H7 (cell line): ENCODE measurements at regions not wholly inside any gene's neighbourhood (a gene's known extent, or its start where the extent isn't known, plus 50 kb on each side); places are given as distances from the start of the nearest gene placed in this dataset.
"Not testable (repeated sequence)": the region's sequence is repeated elsewhere in the genome, so short reads cannot be mapped to it uniquely, and the experiment has no call there.

Source experiments
- DNase-seq: peaks from one replicate; pipeline ENCODE4 v3.0.0; 2012
- H3K27me3 ChIP-seq: 2 replicates; pipeline ENCODE4 v1.6.0; 2011; ENCODE audit warnings: mild to moderate bottlenecking, low read length; ENCODE audit not compliant: control insufficient read depth, insufficient read depth
- H3K36me3 ChIP-seq: replicated peaks from 2 replicates; pipeline ENCODE4 v1.5.1; 2011; ENCODE audit warnings: low read length; ENCODE audit not compliant: control insufficient read depth, insufficient read depth
- H3K4me3 ChIP-seq: 2 replicates; pipeline ENCODE4 v1.5.1; 2011; ENCODE audit warnings: low read depth, mild to moderate bottlenecking, control low read depth, low read length, moderate library complexity; ENCODE audit not compliant: insufficient read depth

GRCh38 chr1:208333676-208334075, 89.5 kb upstream of the PLXNA2 start:
- Histone ChIP-seq H3K36me3 (no peaks in the 10 kb centered on the region), H3K27me3 (no peaks in the 10 kb centered on the region; the same call in 1 of the 2 replicates), H3K4me3 (no peak overlapping the region)
- DNase-seq = no peak

- no peaks in the 10 kb centered on the region for H3K36me3 ChIP-seq
- no peak overlapping the region for H3K4me3 ChIP-seq
- DNase-seq = peak; percentile 27
- H3K27me3 ChIP-seq = no peaks in the 10 kb centered on the region; the same call in 1 of the 2 replicates
Measured at GRCh38 chr1:208335371-208336136, 91.4 kb upstream of the PLXNA2 start.

- H3K4me3 ChIP-seq = no peak overlapping the region
- no peaks in the 10 kb centered on the region for H3K36me3 ChIP-seq
- DNase-seq = no peak
- no peaks in the 10 kb centered on the region; the same call in 1 of the 2 replicates for H3K27me3 ChIP-seq
Measured at GRCh38 chr1:208336137-208336518, 91.9 kb upstream of the PLXNA2 start.

- H3K27me3 ChIP-seq = no peaks in the 10 kb centered on the region; the same call in 1 of the 2 replicates
- no peak overlapping the region for H3K4me3 ChIP-seq
- DNase-seq = no peak
- no peaks in the 10 kb centered on the region for H3K36me3 ChIP-seq
Measured at GRCh38 chr1:208339911-208340310, 95.7 kb upstream of the PLXNA2 start.

- DNase-seq = no peak
- H3K27me3 ChIP-seq = no peaks in the 10 kb centered on the region
Measured at GRCh38 chr1:208343226-208343625, 99.0 kb upstream of the PLXNA2 start.

GRCh38 chr1:208344202-208344857, 100.1 kb upstream of the PLXNA2 start:
- H3K36me3 ChIP-seq = no peaks in the 10 kb centered on the region
- H3K27me3 ChIP-seq = no peaks in the 10 kb centered on the region
- H3K4me3 ChIP-seq = no peak overlapping the region
- no peak for DNase-seq

More at GRCh38 chr1:208343226-208343625, 99.0 kb upstream of the PLXNA2 start:
- no peak overlapping the region for H3K4me3 ChIP-seq
- no peaks in the 10 kb centered on the region for H3K36me3 ChIP-seq

- no peak overlapping the region for H3K4me3 ChIP-seq
- H3K27me3 ChIP-seq = no peaks in the 10 kb centered on the region
- DNase-seq = no peak
- no peaks in the 10 kb centered on the region for H3K36me3 ChIP-seq
Measured at GRCh38 chr1:208347191-208347590, 103.0 kb upstream of the PLXNA2 start.

- DNase-seq = no peak
- Histone ChIP-seq H3K36me3 (no peaks in the 10 kb centered on the region), H3K4me3 (no peak overlapping the region), H3K27me3 (no peaks in the 10 kb centered on the region)
Measured at GRCh38 chr1:208349694-208350330, 105.6 kb upstream of the PLXNA2 start.

- H3K4me3 ChIP-seq = no peak overlapping the region
- no peaks in the 10 kb centered on the region for H3K36me3 ChIP-seq
- H3K27me3 ChIP-seq = no peaks in the 10 kb centered on the region
- no peak for DNase-seq
Measured at GRCh38 chr1:208350815-208351214, 106.6 kb upstream of the PLXNA2 start.

GRCh38 chr1:208351838-208352237, 107.7 kb upstream of the PLXNA2 start:
- H3K27me3 ChIP-seq = no peaks in the 10 kb centered on the region; the same call in 1 of the 2 replicates
- no peak for DNase-seq
- no peak overlapping the region for H3K4me3 ChIP-seq
- H3K36me3 ChIP-seq = no peaks in the 10 kb centered on the region

- DNase-seq, H3K36me3 ChIP-seq, H3K27me3 ChIP-seq, H3K4me3 ChIP-seq: not testable (repeated sequence)
Measured at GRCh38 chr1:208353797-208354196, 109.6 kb upstream of the PLXNA2 start.

- H3K27me3 ChIP-seq = no peaks in the 10 kb centered on the region; the same call in 1 of the 2 replicates
- no peak for DNase-seq
- H3K4me3 ChIP-seq = no peak overlapping the region
- H3K36me3 ChIP-seq = no peaks in the 10 kb centered on the region
Measured at GRCh38 chr1:208357644-208358507, 113.7 kb upstream of the PLXNA2 start.

- no peak for DNase-seq
- Histone ChIP-seq H3K4me3 (no peak overlapping the region), H3K36me3 (no peaks in the 10 kb centered on the region), H3K27me3 (no peaks in the 10 kb centered on the region; the same call in 1 of the 2 replicates)
Measured at GRCh38 chr1:208358651-208359050, 114.5 kb upstream of the PLXNA2 start.

- DNase-seq = no peak
- Histone ChIP-seq H3K36me3 (no peaks in the 10 kb centered on the region), H3K27me3 (no peaks in the 10 kb centered on the region), H3K4me3 (no peak overlapping the region)
Measured at GRCh38 chr1:208362011-208362410, 117.8 kb upstream of the PLXNA2 start.
